GM21447 (cell line): ENCODE measurements at regions not wholly inside any gene's neighbourhood (a gene's known extent, or its start where the extent isn't known, plus 50 kb on each side); places are given as distances from the start of the nearest gene placed in this dataset.

Experiments used
- ATAC-seq: cut with Tn5 transposase; IDR thresholded peaks from one replicate; pipeline ENCODE4 v1.9.1; 2021; ENCODE audit not compliant: unreplicated experiment

GRCh38 chr16:82567175-82567574 lies 59.6 kb upstream of the CDH13 start:
- ATAC-seq, result no peak

- no peak for ATAC-seq
These were observed 63.4 kb upstream of the CDH13 start for GRCh38 chr16:82563401-82563800.

DNA sequence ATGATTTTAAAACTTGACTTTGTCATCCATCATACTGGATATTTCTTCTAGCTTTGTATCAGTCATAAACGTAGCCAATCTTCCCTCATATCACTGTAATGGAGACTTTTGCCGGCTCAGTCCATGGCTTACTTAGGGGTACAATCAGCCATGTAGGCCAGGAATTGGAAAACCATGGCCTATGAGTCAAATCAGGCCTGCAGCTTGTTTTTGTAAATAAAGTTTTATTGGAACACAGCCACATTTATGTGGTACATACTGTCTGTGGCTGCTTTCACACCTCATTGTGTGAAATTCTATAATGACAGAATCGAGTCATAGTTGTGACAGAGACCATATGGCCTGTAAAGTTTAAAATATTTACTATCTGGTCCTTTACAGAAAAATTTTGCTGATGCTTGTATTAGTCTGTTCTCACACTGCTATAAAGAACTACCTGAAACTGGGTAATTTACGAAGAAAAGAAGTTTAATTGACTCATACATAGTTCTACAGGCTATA lies 64.5 kb upstream of the CDH13 start:
- ATAC-seq, result no peak

DNA sequence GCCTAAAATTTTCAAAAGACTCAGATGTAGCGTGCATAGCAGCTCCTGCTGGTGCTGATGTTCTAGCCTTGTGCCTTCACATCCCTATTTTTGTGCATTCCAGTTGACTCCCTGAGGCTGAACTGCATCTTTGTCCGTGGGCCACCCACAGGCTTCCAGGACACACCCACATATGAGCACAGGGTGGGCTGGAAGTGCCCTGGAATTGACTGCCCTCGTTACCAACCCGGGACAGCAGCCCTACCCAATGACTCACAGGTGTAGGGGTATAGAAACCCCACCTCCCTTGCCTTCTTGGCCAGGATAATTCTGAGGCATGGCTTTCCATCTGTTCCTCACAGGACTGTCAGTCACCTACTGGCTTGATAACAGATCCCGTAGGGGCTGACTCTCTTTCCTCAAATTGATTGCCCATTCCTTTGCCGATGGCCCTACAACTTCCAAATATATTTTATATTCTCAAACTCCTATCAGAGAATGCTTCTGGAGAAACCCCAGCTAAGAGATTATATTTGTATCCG lies 65.9 kb upstream of the CDH13 start:
- no peak for ATAC-seq

- no peak for ATAC-seq
These were observed 82.2 kb upstream of the CDH13 start for GRCh38 chr16:82544378-82545160.

DNA sequence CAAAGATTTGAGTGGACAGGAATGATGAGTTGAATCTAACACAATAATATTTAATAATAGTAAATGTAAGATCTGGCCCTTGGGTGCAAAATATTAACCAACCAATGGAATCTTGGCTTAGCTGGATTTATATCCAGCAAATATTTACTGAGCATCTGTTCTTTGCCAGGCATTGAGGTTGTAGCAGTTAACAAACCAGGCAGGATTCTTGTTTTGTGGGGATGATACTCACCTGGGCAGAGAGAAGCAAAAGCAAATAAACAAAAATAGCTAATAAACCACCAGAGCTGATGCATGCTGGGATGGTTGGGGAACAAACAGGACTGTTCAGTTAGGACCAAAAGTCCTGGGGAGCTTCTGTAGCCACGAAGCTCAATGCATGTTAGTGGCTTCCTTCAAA lies 84.1 kb upstream of the CDH13 start:
- ATAC-seq, result no peak

- no peak for ATAC-seq
These were observed 85.7 kb upstream of the CDH13 start for GRCh38 chr16:82541103-82541502.

- no peak for ATAC-seq
These were observed 91.0 kb upstream of the CDH13 start for GRCh38 chr16:82535764-82536163.

DNA sequence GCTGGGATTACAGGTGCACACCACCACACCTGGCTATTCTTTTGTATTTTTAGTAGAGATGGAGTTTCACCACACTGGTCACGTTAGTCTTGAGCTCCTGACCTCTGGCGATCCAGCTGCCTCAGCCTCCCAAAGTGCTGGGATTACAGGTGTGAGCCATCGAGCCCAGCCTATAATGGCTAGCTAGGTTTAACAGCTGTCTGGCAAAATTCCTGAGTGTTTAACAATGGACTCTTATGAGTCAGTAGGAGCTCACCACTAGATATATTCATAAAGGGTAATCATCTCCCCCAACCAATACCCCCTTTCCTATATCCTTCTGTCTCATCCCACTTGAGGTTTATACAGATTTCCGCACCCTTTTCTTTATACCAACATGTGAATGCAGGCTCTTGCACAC lies 91.5 kb upstream of the CDH13 start:
- no peak for ATAC-seq

DNA sequence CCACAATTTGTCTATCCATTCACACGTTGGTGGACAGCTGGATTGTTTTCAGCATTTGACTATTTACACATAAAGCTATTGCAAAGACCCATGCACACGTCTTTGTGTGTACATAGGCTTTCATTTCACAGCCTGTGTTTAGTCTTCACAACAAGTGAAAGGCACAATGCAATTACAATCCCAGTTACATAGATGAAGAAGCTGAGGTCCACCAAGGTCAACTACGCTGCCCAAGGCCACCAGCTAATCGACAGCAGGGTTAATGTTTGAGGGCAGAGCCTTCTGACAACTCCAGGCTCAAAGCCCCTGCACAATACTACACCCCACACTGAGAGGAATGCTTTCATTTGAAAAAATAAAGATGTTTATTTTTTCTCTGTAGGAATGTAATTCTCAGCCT lies 93.6 kb upstream of the CDH13 start:
- no peak for ATAC-seq

- ATAC-seq, result no peak
These were observed 95.9 kb upstream of the CDH13 start for GRCh38 chr16:82530883-82531282.

- ATAC-seq, result no peak
These were observed 99.7 kb upstream of the CDH13 start for GRCh38 chr16:82527101-82527500.

- no peak for ATAC-seq
These were observed 101.8 kb upstream of the CDH13 start for GRCh38 chr16:82524976-82525375.

- no peak for ATAC-seq
These were observed 103.0 kb upstream of the CDH13 start for GRCh38 chr16:82523815-82524214.

DNA sequence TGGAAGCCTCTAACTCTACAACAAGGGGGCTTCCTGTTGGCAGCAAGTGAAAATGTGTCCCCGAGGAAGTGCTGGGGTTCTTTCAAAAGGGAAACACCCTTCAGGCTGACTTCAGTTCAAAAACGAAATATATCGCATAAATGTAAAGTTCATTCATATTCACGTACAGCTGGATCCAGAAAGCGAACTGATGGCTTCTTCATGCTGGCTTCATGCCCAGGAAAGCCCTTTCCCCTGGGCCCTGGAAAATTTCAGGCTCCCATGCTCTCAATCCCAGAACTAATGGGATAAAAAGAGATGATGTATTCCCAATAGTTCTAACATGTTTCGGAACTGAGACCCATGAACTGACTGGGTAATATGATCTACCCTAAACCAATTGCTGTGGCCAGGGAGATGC lies 104.7 kb upstream of the CDH13 start:
- no peak for ATAC-seq

DNA sequence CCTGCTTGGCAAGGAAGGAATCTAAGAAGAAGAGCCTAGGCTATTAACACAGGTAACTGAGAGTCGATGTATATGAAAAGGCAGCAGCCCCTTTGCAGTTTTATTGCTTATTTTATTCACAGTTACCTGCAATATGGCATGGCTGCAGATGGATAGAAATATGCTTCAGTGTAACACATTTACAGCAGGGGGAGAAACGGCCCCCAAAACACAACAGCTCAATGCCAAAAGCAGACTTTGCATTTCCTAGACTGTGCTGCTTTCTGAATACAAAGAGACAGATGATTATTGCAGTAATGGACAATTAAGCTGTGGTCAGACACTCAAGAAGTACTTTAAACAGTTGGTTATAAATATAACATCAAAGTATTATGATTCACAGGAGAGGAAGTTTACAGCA lies 108.0 kb upstream of the CDH13 start:
- no peak for ATAC-seq

DNA sequence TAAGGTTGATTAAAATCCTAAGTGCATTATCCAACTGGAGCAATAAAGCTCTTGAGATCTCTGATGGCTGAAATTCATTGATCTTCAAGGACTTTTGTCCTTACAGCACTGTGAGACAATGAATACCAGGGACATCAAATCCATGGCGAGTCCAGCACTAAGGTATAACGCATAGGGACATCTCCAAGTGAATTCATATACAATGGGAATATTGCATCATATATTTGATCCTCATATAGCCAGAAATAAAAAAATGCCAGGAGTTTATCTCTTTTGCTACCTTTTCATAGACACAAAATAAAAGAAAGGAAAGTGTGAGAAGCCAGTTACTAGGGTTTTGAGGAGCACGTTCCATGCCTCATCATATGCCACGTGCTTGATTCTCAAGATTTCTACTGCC lies 112.5 kb upstream of the CDH13 start:
- no peak for ATAC-seq

GRCh38 chr16:82510789-82511305 lies 115.9 kb upstream of the CDH13 start:
- no peak for ATAC-seq

- no peak for ATAC-seq
These were observed 116.9 kb upstream of the CDH13 start for GRCh38 chr16:82509691-82510430.

- ATAC-seq, result no peak
These were observed 119.8 kb upstream of the CDH13 start for GRCh38 chr16:82506692-82507670.

GRCh38 chr16:82504836-82505235 lies 121.9 kb upstream of the CDH13 start:
- ATAC-seq, result no peak
